Activated CD4-positive, alpha-beta T cell treated with anti-CD3 and anti-CD28 coated beads for 36 hours (primary cell): ENCODE measurements at regions not wholly inside any gene's neighbourhood (a gene's known extent, or its start where the extent isn't known, plus 50 kb on each side); places are given as distances from the start of the nearest gene placed in this dataset.

Source experiments
- ATAC-seq: fragments of 200-7000 bp; cut with Tn5 transposase; one replicate; pipeline ENCODE4 v1.10.0; 2021; ENCODE audit warnings: mild to moderate bottlenecking, moderate library complexity
- CTCF ChIA-PET: fragments of 350-600 bp; sonication (Branson Sonifier 250); formaldehyde crosslinking; loops from one replicate; lab custom pipeline; 2021; ENCODE audit warnings: antibody characterized with exemption; lab: Charles Lee
- POLR2A ChIA-PET: fragments of 350-600 bp; sonication (Branson Sonifier 250); formaldehyde crosslinking; loops from one replicate; lab custom pipeline; 2021; ENCODE audit warnings: antibody characterized with exemption, inconsistent platforms; lab: Charles Lee
- DNase-seq: peaks from one replicate; pipeline ENCODE4 v3.0.0-alpha.2; 2020
- H3K27ac Mint-ChIP-seq: one replicate; pipeline ENCODE4 v1.8.0; 2021; ENCODE audit warnings: mixed read lengths
- H3K27me3 Mint-ChIP-seq: one replicate; pipeline ENCODE4 v1.8.0; 2021; ENCODE audit warnings: mixed read lengths
- H3K36me3 Mint-ChIP-seq: one replicate; pipeline ENCODE4 v1.8.0; 2021; ENCODE audit warnings: low read depth, mixed read lengths
- H3K4me1 Mint-ChIP-seq: one replicate; pipeline ENCODE4 v1.8.0; 2021; ENCODE audit warnings: mixed read lengths
- H3K4me3 Mint-ChIP-seq: one replicate; pipeline ENCODE4 v1.8.0; 2021; ENCODE audit warnings: mild to moderate bottlenecking, moderate library complexity, mixed read lengths
- H3K9me3 Mint-ChIP-seq: one replicate; pipeline ENCODE4 v1.8.0; 2021; ENCODE audit warnings: low read depth, mixed read lengths
- intact Hi-C, 2 experiments: fragments of 100-400 bp; cut with DNase I in 1 of 2; cut with micrococcal nuclease in 1 of 2; formaldehyde crosslinking; loops; one replicate each; pipeline versions ENCODE4 v1.14.2 to v1.15.1; 2022 to 2024; cut with DNase I, micrococcal nuclease

DNA sequence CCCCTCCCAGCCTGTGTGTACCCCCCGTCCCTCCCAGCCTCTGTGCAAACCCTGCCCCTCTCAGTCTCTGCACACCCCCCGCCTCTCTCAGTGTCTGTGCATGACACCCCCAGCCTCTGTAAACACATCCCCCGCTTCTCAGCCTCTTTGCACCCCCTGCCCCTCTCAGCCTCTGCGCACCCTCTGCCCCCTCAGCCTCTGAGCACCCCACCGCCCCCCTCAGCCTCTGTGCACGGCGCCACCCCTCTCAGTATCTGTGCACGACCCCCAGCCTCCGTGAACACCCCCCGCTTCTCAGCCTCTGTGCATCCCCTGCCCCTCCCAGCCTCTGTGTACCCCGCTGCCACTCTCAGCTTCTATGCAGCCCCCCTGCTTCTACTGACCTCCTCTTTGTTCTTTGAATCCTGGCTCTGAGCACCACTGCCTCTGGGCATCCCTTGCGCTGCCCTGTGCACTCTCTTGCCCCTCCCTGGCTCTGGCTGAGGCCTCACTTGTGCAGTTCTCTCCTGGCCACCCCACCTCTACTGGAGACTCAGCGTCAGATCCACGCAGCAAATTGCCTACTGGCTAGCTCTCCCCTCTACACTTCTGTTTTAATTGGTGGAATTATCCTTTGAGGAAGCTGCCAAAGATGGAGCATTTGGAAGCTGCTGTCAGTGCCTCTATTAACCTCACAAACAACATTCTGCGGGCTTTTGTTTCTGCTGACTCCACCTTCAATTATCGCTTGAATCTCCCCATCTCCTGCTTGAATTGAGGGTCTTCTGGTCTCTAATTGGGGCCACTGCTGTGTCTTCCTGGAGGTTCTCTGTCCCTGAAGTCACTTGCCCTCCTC, 838.6 kb downstream of the TBC1D22A start:
- no peak for ATAC-seq
- POLR2A ChIA-PET = no interaction called here
- CTCF ChIA-PET = no interaction called here

DNA sequence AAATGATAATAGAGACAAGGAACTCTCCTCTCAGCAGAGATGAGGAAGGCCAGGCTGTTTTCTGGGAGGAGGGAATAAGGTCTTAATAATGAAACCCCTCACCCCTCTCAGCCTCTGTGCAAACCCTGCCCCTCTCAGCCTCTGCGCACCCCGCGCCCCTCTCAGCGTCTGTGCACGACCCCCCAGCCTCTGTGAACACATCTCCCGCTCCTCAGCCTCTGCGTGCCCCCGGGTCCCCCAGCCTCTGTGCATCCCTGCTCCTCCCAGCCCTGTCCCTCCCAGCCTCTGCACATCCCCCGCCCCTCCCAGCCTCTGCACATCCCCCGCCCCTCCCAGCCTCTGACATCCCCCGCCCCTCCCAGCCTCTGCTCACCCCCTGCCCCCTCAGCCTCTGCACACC, 837.8 kb downstream of the TBC1D22A start:
- ATAC-seq = no peak
- Mint-ChIP-seq H3K27me3 (peaks cover 9% of the 10 kb centered on the region), H3K4me3 (no peak overlapping the region), H3K4me1 (no peaks in the 10 kb centered on the region), H3K27ac (no peak overlapping the region), H3K36me3 (no peaks in the 10 kb centered on the region), H3K9me3 (no peaks in the 10 kb centered on the region)
- no peak for DNase-seq
- ChIA-PET CTCF (no interaction called here), POLR2A (no interaction called here)
- intact Hi-C loops = no loop called here

More for the DNA sequence above, 838.6 kb downstream of the TBC1D22A start:
- peaks cover 9% of the 10 kb centered on the region for H3K27me3 Mint-ChIP-seq
- no peak overlapping the region for H3K27ac Mint-ChIP-seq
- no peak overlapping the region for H3K4me3 Mint-ChIP-seq
- intact Hi-C loops = no loop called here
- no peak for DNase-seq
- no peaks in the 10 kb centered on the region for H3K36me3 Mint-ChIP-seq
- no peaks in the 10 kb centered on the region for H3K4me1 Mint-ChIP-seq
- H3K9me3 Mint-ChIP-seq = no peaks in the 10 kb centered on the region

DNA sequence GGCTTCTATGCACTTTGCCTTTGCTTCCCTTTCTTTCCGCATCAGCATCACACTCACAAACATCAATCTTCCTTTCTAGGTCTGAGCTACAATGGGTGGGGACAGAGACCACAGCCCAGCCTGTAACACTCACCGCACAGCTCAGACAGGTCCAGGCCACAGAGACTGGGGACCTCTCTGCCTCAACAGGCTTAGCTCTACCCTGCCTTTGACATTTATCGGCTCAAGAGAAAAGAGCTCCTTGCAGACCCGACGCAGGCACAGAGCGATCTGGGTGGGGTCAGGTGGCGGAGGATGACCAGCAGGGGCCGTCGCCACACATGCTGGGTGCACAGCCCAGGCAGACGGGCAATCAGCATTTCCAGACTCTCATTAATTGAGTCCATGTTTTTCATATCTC, 837.3 kb downstream of the TBC1D22A start:
- no peak for ATAC-seq
- intact Hi-C loops = no loop called here
- CTCF ChIA-PET = no interaction called here
- Mint-ChIP-seq H3K4me3 (no peak overlapping the region), H3K27me3 (peaks cover 9% of the 10 kb centered on the region), H3K4me1 (no peaks in the 10 kb centered on the region), H3K27ac (no peak overlapping the region), H3K36me3 (no peaks in the 10 kb centered on the region), H3K9me3 (no peaks in the 10 kb centered on the region)
- DNase-seq = no peak
- POLR2A ChIA-PET = no interaction called here

DNA sequence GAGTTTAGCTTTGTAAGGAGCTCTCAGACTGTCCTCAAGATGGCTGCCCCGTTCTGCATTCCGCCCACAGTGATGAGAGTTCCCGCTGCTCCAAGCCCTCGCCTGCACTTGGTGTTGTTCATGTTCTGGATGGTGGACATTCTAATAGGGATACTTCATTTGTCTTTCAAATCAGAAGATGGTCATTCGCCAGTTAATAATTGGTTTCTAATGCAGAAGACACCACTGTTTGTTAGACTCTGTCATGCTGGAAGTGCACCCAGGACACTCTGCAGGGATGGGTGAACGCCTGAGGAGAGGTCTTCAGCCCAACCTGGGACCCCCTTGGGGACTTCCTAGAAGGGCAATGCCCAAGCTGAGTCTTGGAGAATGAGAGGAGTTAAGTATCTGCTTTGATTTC, 836.4 kb downstream of the TBC1D22A start:
- Mint-ChIP-seq H3K27me3 (peaks cover 9% of the 10 kb centered on the region), H3K27ac (no peak overlapping the region), H3K4me1 (no peaks in the 10 kb centered on the region), H3K9me3 (no peaks in the 10 kb centered on the region), H3K36me3 (no peaks in the 10 kb centered on the region), H3K4me3 (no peak overlapping the region)
- ChIA-PET CTCF (no interaction called here), POLR2A (no interaction called here)
- ATAC-seq (no peak), DNase-seq (no peak)
- intact Hi-C loops = no loop called here

DNA sequence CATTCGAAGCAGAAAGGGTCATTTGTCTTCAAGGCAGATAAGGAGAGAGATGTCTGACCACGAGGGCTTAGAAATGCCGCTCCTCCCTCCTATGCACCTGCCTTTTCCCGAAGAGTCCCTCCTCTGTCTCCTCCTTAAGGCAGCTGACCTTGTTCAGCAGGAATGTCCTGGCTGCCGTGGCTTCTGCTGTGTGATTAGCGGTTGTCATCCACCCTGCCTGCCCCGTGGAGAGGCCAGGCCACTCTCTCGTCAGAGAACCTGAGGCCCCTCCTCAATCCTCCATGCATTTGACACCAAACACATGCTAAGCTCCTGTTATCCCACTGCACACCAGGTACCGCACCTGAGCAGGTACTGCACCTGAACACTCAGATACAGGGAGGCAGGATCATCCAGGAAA, 834.6 kb downstream of the TBC1D22A start:
- Mint-ChIP-seq H3K4me1 (no peaks in the 10 kb centered on the region), H3K27ac (no peak overlapping the region), H3K9me3 (no peaks in the 10 kb centered on the region), H3K27me3 (peaks cover 9% of the 10 kb centered on the region), H3K4me3 (no peak overlapping the region), H3K36me3 (no peaks in the 10 kb centered on the region)
- no peak for ATAC-seq
- no peak for DNase-seq
- ChIA-PET POLR2A (no interaction called here), CTCF (interaction anchor here (0.6 kb wide), 1 partner anchor 10 kb away, joined by 6 read pairs; no protein-coding TSS in a partner anchor)
- intact Hi-C loops = no loop called here

DNA sequence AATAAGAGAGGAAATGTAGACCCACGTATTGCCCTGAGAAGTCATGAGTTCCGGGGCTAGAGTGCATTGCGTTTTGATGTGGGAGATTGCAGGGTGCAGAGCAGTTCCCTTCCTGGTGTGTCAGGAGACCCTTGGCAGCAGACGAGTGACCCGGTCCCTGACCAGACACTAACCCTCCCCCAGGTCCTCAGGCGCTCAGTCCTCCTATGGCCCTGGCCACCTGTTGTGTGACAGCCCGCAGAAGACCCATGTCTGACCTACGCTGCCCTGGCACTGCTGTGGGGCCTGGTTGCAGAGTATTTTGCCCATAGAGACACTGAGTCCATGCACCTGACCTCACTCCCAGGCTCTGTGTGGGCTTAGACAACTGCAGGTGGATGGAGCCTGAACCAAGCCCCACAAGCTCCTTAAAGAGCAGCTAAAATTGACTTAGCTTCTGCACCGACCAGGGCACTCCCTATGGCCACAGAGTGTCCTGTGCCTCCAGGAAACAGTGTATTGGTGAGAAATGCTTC, 833.8 kb downstream of the TBC1D22A start:
- H3K27me3 Mint-ChIP-seq = peaks cover 5% of the 10 kb centered on the region
- DNase-seq (no peak), ATAC-seq (no peak)
- H3K4me3 Mint-ChIP-seq = no peak overlapping the region
- POLR2A ChIA-PET = no interaction called here
- no peak overlapping the region for H3K27ac Mint-ChIP-seq
- no peaks in the 10 kb centered on the region for H3K4me1 Mint-ChIP-seq
- CTCF ChIA-PET = no interaction called here
- no peaks in the 10 kb centered on the region for H3K36me3 Mint-ChIP-seq
- intact Hi-C loops = no loop called here
- no peaks in the 10 kb centered on the region for H3K9me3 Mint-ChIP-seq

DNA sequence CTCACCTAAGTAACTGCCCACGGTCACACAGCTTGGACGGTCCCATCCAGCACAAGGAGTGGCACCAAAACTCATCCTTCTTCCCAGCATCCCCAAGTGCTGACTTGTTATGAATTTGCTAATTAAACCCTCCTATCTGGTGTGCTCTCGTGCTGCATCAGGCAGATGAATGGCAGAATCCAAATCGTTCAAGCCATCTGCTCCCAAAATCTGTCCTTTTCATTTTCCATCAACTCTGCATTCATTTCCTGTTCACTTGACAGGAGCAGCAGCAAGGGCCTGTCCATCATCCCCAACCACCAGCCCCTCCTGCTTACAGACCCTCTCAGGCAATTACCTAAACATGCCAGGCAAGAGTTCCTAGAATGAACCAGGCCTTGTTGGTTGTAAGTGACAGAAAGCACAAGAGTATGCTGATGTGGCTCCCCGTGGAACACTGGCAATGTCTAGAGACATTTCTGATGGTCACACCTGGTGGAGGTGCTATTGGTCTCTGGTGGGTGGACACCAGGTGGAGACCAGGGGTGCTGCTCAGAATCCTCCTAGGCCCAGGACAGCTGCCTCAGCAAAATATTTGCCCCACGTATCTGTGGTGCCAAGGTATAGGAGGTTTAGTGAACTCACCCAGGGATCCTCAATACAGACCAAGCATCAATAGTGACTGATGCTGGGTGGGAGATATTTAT, 832.5 kb downstream of the TBC1D22A start:
- POLR2A ChIA-PET = no interaction called here
- no peak overlapping the region for H3K27ac Mint-ChIP-seq

DNA sequence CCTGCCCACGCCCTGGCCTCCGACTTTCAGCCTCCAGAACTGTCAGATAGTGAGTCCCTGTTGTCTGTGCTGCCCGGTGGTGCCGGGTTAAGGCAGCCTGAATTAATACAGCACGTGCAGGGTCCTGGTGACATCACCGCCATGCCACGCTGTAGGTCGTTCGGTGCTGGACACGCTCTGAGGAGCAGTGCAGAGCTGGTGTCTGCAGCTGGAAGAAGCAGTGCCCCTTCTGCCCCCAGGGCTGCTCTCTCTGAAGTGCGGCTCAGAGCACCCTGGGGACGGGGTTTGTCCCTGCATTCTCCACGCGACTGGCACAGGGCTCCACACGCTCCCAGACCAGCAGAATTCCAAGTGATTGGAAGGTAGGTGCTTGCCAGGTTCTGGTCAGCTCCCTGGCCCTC, 831.5 kb downstream of the TBC1D22A start:
- Mint-ChIP-seq H3K9me3 (no peaks in the 10 kb centered on the region), H3K4me1 (no peaks in the 10 kb centered on the region), H3K27ac (no peak overlapping the region), H3K36me3 (no peaks in the 10 kb centered on the region), H3K27me3 (no peaks in the 10 kb centered on the region), H3K4me3 (no peak overlapping the region)
- DNase-seq (no peak), ATAC-seq (no peak)
- ChIA-PET CTCF (no interaction called here), POLR2A (no interaction called here)
- intact Hi-C loops = no loop called here

More for the DNA sequence above, 832.5 kb downstream of the TBC1D22A start:
- Mint-ChIP-seq H3K4me1 (no peaks in the 10 kb centered on the region), H3K27me3 (peaks cover 2% of the 10 kb centered on the region), H3K36me3 (no peaks in the 10 kb centered on the region), H3K9me3 (no peaks in the 10 kb centered on the region), H3K4me3 (no peak overlapping the region)
- ATAC-seq = no peak
- no peak for DNase-seq
- CTCF ChIA-PET = no interaction called here
- intact Hi-C loops = no loop called here

DNA sequence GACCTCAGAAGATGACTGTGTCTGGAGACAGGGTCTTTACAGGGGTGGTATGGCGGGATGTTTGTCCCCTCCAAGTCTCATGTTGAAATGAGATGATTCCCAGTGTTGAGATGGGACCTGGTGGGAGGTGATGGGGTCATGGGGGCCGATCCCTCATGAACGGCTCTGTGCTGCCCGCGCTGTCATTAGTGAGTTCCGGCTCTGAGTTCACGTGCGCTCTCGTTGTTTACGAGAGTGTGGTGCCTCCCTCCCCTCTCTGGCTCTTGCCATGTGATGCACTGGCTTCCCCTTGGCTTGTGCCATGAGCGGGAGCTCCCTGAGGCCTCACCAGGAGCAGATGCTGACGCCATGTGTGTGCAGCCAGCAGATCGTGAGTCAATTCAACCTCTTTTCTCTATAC, 830.8 kb downstream of the TBC1D22A start:
- DNase-seq (no peak), ATAC-seq (no peak)
- H3K9me3 Mint-ChIP-seq = no peaks in the 10 kb centered on the region
- no peaks in the 10 kb centered on the region for H3K36me3 Mint-ChIP-seq
- ChIA-PET POLR2A (no interaction called here), CTCF (no interaction called here)
- H3K27ac Mint-ChIP-seq = no peak overlapping the region
- no peak overlapping the region for H3K4me3 Mint-ChIP-seq
- H3K27me3 Mint-ChIP-seq = no peaks in the 10 kb centered on the region
- intact Hi-C loops = no loop called here
- no peaks in the 10 kb centered on the region for H3K4me1 Mint-ChIP-seq

DNA sequence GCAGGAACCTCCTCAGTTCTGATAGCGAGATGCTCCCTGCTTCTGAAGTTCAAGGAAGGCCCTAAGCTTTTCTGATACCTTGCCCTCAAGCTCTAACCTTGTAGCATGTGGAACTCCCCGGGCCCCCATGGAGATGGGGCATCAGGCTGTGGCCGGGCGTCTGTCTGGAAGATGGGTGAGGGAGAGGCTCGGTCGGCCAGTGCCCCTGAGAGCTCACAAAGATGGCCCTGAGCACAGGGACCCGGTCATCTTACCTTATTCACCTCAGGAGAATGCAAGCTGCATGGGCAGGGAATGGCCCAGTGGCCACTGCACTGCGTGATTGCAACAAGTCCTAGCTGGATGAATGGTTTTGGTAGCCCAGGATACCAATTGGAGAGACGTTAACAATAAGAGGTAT, 830.3 kb downstream of the TBC1D22A start:
- H3K27ac Mint-ChIP-seq = no peak overlapping the region
- H3K9me3 Mint-ChIP-seq = no peaks in the 10 kb centered on the region
- no peak overlapping the region for H3K4me3 Mint-ChIP-seq
- intact Hi-C loops = no loop called here
- H3K4me1 Mint-ChIP-seq = no peaks in the 10 kb centered on the region
- H3K27me3 Mint-ChIP-seq = no peaks in the 10 kb centered on the region
- ChIA-PET POLR2A (no interaction called here), CTCF (no interaction called here)
- no peaks in the 10 kb centered on the region for H3K36me3 Mint-ChIP-seq
- DNase-seq (no peak), ATAC-seq (no peak)

DNA sequence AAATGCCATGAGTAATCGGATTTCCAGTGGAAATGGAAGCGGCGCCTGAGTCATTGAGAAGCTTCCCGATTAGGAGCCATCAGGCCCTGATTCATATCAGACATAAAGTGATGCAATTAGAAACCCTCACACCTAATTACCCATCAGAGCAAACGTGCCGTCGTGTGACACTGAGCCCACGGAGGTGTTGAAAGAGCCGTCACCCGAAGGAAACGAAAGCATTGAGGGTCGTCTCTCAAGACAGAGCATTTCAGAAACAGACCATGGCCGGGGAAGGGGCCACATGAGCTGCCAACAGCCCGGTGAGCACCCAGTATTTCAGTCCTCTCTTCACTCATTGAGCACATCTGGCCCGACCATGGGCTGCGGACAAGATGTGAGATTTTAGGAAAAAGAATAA, 829.3 kb downstream of the TBC1D22A start:
- ChIA-PET POLR2A (no interaction called here), CTCF (no interaction called here)
- H3K4me1 Mint-ChIP-seq = no peaks in the 10 kb centered on the region

DNA sequence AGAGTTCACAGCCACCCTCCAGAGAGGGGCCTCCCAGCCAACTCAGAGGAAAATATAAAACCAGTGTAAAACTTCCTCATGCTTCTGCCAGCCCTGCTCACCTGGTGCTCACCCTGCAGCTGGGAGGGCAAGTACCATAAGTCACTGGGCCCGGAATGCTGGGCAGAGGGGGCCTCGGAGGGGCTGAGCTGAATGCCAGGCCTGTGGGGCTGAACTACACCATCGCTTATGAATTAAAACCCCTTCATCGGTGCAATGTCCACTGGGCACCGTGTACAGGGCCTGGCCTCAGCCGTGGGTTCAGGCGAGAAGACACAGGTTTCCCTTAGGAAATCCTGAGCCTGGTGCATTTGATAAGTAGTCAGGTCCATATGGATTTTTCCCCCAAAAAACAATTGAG, 828.6 kb downstream of the TBC1D22A start:
- Mint-ChIP-seq H3K4me1 (no peaks in the 10 kb centered on the region), H3K27ac (no peak overlapping the region), H3K9me3 (no peaks in the 10 kb centered on the region), H3K36me3 (no peaks in the 10 kb centered on the region), H3K4me3 (no peak overlapping the region), H3K27me3 (no peaks in the 10 kb centered on the region)
- ChIA-PET POLR2A (no interaction called here), CTCF (no interaction called here)
- intact Hi-C loops = no loop called here
- DNase-seq = no peak
- no peak for ATAC-seq

More for the DNA sequence above, 829.3 kb downstream of the TBC1D22A start:
- no peaks in the 10 kb centered on the region for H3K27me3 Mint-ChIP-seq
- no peak for DNase-seq
- intact Hi-C loops = no loop called here
- H3K27ac Mint-ChIP-seq = no peak overlapping the region
- H3K9me3 Mint-ChIP-seq = no peaks in the 10 kb centered on the region
- no peaks in the 10 kb centered on the region for H3K36me3 Mint-ChIP-seq
- ATAC-seq = no peak
- no peak overlapping the region for H3K4me3 Mint-ChIP-seq
